Neural progenitor cell (in vitro differentiated cells): ENCODE measurements at regions not wholly inside any gene's neighbourhood (a gene's known extent, or its start where the extent isn't known, plus 50 kb on each side); places are given as distances from the start of the nearest gene placed in this dataset.

Source experiments
- DNase-seq: peaks from one replicate; pipeline ENCODE4 v3.0.0-alpha.2; 2016; ENCODE audit warnings: low spot score
- H2AFZ ChIP-seq: fragments of 200-600 bp; sonication (generic); replicated peaks from 2 replicates; pipeline ENCODE4 v1.6.1; 2016; ENCODE audit warnings: antibody characterized with exemption
- H3F3A ChIP-seq: fragments of 200-600 bp; sonication (generic); 2 replicates; pipeline ENCODE4 v1.6.1; 2016; ENCODE audit warnings: antibody characterized with exemption, low read depth
- H3K27ac ChIP-seq: fragments of 200-600 bp; sonication (generic); 2 replicates; pipeline ENCODE4 v1.5.1; 2016; ENCODE audit warnings: mild to moderate bottlenecking
- H3K27me3 ChIP-seq: fragments of 200-600 bp; sonication (generic); 2 replicates; pipeline ENCODE4 v1.6.1; 2016; ENCODE audit warnings: mild to moderate bottlenecking, moderate library complexity
- H3K36me3 ChIP-seq: fragments of 200-600 bp; sonication (generic); 2 replicates; pipeline ENCODE4 v1.5.1; 2016
- H3K4me1 ChIP-seq: fragments of 200-600 bp; sonication (generic); 2 replicates; pipeline ENCODE4 v1.6.1; 2016; ENCODE audit warnings: mixed run types
- H3K4me2 ChIP-seq: fragments of 200-600 bp; sonication (generic); 2 replicates; pipeline ENCODE4 v1.6.1; 2016
- H3K4me3 ChIP-seq: fragments of 200-600 bp; sonication (generic); 2 replicates; pipeline ENCODE4 v1.5.1; 2016
- H3K79me2 ChIP-seq: fragments of 200-600 bp; sonication (generic); 2 replicates; pipeline ENCODE4 v1.6.1; 2016; ENCODE audit warnings: low read depth
- H3K9ac ChIP-seq: fragments of 200-600 bp; sonication (generic); 2 replicates; pipeline ENCODE4 v1.6.1; 2016
- H3K9me3 ChIP-seq: fragments of 200-600 bp; sonication (generic); 2 replicates; pipeline ENCODE4 v1.5.1; 2016; ENCODE audit warnings: low read depth
- H4K20me1 ChIP-seq: fragments of 200-600 bp; sonication (generic); 2 replicates; pipeline ENCODE4 v1.6.1; 2016; ENCODE audit warnings: low read depth
- H3K27ac Mint-ChIP-seq: 3 replicates; pipeline ENCODE4 v1.8.0; 2021; ENCODE audit warnings: mixed read lengths
- H3K27me3 Mint-ChIP-seq: 2 replicates; pipeline ENCODE4 v1.8.0; 2022; ENCODE audit warnings: low read depth, mild to moderate bottlenecking, inconsistent platforms, moderate library complexity, mixed read lengths; ENCODE audit not compliant: insufficient read depth
- H3K36me3 Mint-ChIP-seq: 3 replicates; pipeline ENCODE4 v1.8.0; 2021; ENCODE audit warnings: mixed read lengths
- H3K4me1 Mint-ChIP-seq: 3 replicates; pipeline ENCODE4 v1.8.0; 2021; ENCODE audit warnings: mixed read lengths
- H3K4me3 Mint-ChIP-seq: 3 replicates; pipeline ENCODE4 v1.8.0; 2021; ENCODE audit warnings: mild to moderate bottlenecking, moderate library complexity, mixed read lengths
- H3K9me3 Mint-ChIP-seq: 3 replicates; pipeline ENCODE4 v1.8.0; 2020; ENCODE audit warnings: mixed read lengths
- EZH2 ChIP-seq: fragments of 200-600 bp; sonication (generic); IDR thresholded peaks from 2 replicates; pipeline ENCODE4 v1.6.1; 2017; ENCODE audit warnings: antibody characterized with exemption, mild to moderate bottlenecking, moderate library complexity
- EZH2phosphoT487 ChIP-seq: fragments of 200-600 bp; sonication (generic); IDR thresholded peaks from 2 replicates; pipeline ENCODE4 v1.6.1; 2017; ENCODE audit warnings: antibody characterized with exemption
- TF ChIP-seq, protein P1 (sequence below): fragments of 200-600 bp; sonication (generic); IDR thresholded peaks from 2 replicates; pipeline ENCODE4 v1.5.1; 2017; ENCODE audit warnings: antibody characterized with exemption, mild to moderate bottlenecking

DNA sequence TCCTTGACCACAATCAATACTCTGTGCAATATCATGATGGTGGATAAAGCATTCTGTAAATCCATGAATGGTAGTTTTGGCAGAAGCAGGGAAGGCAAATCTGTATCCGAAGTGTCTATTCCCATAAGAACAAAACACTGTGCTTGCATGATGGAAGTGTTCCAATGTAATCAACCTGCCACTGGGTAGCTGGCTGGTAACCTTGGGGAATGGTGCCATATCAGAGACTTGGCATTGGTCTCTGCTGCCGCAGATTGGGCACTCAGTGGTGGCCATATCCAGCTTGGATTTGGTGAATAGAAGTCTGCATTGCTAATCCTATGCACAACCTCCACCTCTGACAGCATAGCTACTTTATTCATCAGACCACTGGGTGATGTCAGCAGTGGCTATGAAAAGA, 114.3 kb upstream of the EMCN start:
- H3K9ac ChIP-seq, result no peak overlapping the region
- H3K9me3 ChIP-seq, result no peaks in the 10 kb centered on the region
- Mint-ChIP-seq H3K4me1 (no peaks in the 10 kb centered on the region), H3K9me3 (no peaks in the 10 kb centered on the region), H3K27ac (no peak overlapping the region), H3K27me3 (no peaks in the 10 kb centered on the region), H3K36me3 (no peaks in the 10 kb centered on the region), H3K4me3 (no peak overlapping the region)
- no peak overlapping the region for H3K27ac ChIP-seq
- H3F3A ChIP-seq, result no peaks in the 10 kb centered on the region
- H3K4me3 ChIP-seq, result no peak overlapping the region
- no peaks in the 10 kb centered on the region for H3K27me3 ChIP-seq
- no peak for DNase-seq
- H4K20me1 ChIP-seq, result no peaks in the 10 kb centered on the region
- no peaks in the 10 kb centered on the region for H3K36me3 ChIP-seq
- H2AFZ ChIP-seq, result no peak overlapping the region
- no peak for TF ChIP-seq EZH2
- TF ChIP-seq, protein P1, sequence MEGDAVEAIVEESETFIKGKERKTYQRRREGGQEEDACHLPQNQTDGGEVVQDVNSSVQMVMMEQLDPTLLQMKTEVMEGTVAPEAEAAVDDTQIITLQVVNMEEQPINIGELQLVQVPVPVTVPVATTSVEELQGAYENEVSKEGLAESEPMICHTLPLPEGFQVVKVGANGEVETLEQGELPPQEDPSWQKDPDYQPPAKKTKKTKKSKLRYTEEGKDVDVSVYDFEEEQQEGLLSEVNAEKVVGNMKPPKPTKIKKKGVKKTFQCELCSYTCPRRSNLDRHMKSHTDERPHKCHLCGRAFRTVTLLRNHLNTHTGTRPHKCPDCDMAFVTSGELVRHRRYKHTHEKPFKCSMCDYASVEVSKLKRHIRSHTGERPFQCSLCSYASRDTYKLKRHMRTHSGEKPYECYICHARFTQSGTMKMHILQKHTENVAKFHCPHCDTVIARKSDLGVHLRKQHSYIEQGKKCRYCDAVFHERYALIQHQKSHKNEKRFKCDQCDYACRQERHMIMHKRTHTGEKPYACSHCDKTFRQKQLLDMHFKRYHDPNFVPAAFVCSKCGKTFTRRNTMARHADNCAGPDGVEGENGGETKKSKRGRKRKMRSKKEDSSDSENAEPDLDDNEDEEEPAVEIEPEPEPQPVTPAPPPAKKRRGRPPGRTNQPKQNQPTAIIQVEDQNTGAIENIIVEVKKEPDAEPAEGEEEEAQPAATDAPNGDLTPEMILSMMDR, result no peak
- no peak for TF ChIP-seq EZH2phosphoT487
- no peaks in the 10 kb centered on the region for H3K4me1 ChIP-seq
- H3K4me2 ChIP-seq, result no peak overlapping the region
- no peaks in the 10 kb centered on the region for H3K79me2 ChIP-seq

DNA sequence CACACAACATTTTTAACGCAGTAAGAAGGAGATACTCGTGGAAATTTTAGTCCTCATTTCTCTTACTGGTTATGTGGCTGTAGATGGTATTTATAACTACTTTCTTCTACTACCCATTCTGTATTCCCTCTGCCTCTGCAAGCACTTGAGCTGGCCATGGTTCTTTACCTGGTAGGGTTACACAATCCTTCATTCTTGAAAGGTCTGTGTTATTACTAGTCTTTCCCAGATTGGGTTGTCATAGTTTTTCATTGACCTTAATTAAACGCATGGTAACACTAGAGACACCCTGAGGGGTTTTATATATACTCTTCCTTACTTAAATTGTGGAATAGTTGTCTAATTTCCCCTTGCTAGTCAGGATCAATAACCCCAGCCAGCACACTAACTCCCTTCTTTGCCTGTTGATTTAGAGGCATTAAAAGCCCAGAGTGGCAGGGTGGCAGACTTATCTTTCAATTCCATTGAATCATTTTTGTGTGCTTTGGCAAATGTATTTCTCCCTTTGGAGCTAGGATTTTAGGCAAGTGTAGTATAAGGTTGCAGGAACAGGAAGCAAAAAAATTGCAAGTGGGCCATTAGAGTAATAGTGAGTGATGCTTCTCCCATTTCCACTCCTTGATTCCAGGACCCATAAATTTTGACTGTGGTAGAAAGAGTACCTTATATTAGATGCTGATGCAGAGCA, 113.6 kb upstream of the EMCN start:
- Histone ChIP-seq H3K27me3 (no peaks in the 10 kb centered on the region), H3K27ac (no peak overlapping the region), H3K9ac (no peak overlapping the region), H3K4me1 (no peaks in the 10 kb centered on the region), H4K20me1 (no peaks in the 10 kb centered on the region), H3K79me2 (no peaks in the 10 kb centered on the region), H3K4me3 (no peak overlapping the region), H2AFZ (no peak overlapping the region), H3K36me3 (no peaks in the 10 kb centered on the region), H3F3A (no peaks in the 10 kb centered on the region), H3K9me3 (no peaks in the 10 kb centered on the region), H3K4me2 (no peak overlapping the region)
- H3K36me3 Mint-ChIP-seq, result no peaks in the 10 kb centered on the region
- H3K4me3 Mint-ChIP-seq, result no peak overlapping the region
- H3K4me1 Mint-ChIP-seq, result no peaks in the 10 kb centered on the region
- H3K27ac Mint-ChIP-seq, result no peak overlapping the region
- no peaks in the 10 kb centered on the region for H3K9me3 Mint-ChIP-seq
- no peaks in the 10 kb centered on the region for H3K27me3 Mint-ChIP-seq
- DNase-seq, result no peak
- TF ChIP-seq EZH2phosphoT487, result no peak
- TF ChIP-seq, protein P1, result no peak
- no peak for TF ChIP-seq EZH2

DNA sequence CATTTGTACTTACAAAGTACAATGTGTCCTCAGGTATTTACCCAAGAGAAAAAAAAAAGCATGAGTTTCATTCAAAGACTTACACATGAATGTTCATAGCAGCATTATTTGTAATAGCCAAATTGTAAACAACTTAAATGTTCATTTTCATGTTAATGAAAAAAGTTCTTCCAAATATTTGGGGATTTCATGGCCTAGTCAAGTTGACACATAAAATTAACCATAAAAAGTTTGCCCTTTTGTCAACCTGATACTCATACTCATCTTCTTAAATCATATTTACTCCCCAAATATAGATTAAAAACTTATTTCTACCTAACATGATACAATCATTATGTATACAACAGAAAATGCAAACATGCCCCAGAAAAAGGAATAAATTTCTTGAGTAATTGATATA, 112.5 kb upstream of the EMCN start:
- H3K9me3 ChIP-seq, result no peaks in the 10 kb centered on the region
- no peaks in the 10 kb centered on the region for H3K36me3 ChIP-seq
- H2AFZ ChIP-seq, result no peak overlapping the region
- H3K9me3 Mint-ChIP-seq, result peaks cover 7% of the 10 kb centered on the region
- no peak overlapping the region for H3K4me3 ChIP-seq
- H3K27ac ChIP-seq, result no peak overlapping the region
- no peaks in the 10 kb centered on the region for H3F3A ChIP-seq
- H3K9ac ChIP-seq, result no peak overlapping the region
- no peaks in the 10 kb centered on the region for H3K27me3 Mint-ChIP-seq
- no peak for DNase-seq
- no peaks in the 10 kb centered on the region for H3K4me1 Mint-ChIP-seq
- H4K20me1 ChIP-seq, result no peaks in the 10 kb centered on the region
- no peaks in the 10 kb centered on the region for H3K27me3 ChIP-seq
- no peak overlapping the region for H3K4me3 Mint-ChIP-seq
- TF ChIP-seq, protein P1, result no peak
- no peak for TF ChIP-seq EZH2
- TF ChIP-seq EZH2phosphoT487, result no peak
- no peaks in the 10 kb centered on the region for H3K36me3 Mint-ChIP-seq
- H3K4me2 ChIP-seq, result no peak overlapping the region
- H3K79me2 ChIP-seq, result no peaks in the 10 kb centered on the region
- no peaks in the 10 kb centered on the region for H3K4me1 ChIP-seq
- H3K27ac Mint-ChIP-seq, result no peak overlapping the region
